ENCODE measurements at regions not wholly inside any gene's neighbourhood (a gene's known extent, or its start where the extent isn't known, plus 50 kb on each side); places are given as distances from the start of the nearest gene placed in this dataset.

- TF ChIP-seq, protein P1, sequence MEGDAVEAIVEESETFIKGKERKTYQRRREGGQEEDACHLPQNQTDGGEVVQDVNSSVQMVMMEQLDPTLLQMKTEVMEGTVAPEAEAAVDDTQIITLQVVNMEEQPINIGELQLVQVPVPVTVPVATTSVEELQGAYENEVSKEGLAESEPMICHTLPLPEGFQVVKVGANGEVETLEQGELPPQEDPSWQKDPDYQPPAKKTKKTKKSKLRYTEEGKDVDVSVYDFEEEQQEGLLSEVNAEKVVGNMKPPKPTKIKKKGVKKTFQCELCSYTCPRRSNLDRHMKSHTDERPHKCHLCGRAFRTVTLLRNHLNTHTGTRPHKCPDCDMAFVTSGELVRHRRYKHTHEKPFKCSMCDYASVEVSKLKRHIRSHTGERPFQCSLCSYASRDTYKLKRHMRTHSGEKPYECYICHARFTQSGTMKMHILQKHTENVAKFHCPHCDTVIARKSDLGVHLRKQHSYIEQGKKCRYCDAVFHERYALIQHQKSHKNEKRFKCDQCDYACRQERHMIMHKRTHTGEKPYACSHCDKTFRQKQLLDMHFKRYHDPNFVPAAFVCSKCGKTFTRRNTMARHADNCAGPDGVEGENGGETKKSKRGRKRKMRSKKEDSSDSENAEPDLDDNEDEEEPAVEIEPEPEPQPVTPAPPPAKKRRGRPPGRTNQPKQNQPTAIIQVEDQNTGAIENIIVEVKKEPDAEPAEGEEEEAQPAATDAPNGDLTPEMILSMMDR (IDR thresholded peaks at IDR 0.05): no peak
- TF ChIP-seq POLR2A (IDR thresholded peaks at IDR 0.05): no peak
These were observed 751.8 kb downstream of the GALC start for GRCh38 chr14:87241018-87241768.
